GM23338 (cell line): ENCODE measurements at regions not wholly inside any gene's neighbourhood (a gene's known extent, or its start where the extent isn't known, plus 50 kb on each side); places are given as distances from the start of the nearest gene placed in this dataset.

Source experiments
- ATAC-seq: fragments of 200-7000 bp; cut with Tn5 transposase; 3 replicates; pipeline ENCODE4 v1.9.1; 2020
- DNase-seq: peaks from one replicate; pipeline ENCODE4 v3.0.0-alpha.2; 2015; ENCODE audit warnings: low spot score
- H2AFZ ChIP-seq: fragments of 200-600 bp; sonication (generic); 2 replicates; pipeline ENCODE4 v1.8.0; 2016; ENCODE audit warnings: antibody characterized with exemption, mild to moderate bottlenecking, moderate library complexity
- H3F3A ChIP-seq: fragments of 200-600 bp; sonication (generic); replicated peaks from 2 replicates; pipeline ENCODE4 v1.8.0; 2017; ENCODE audit warnings: antibody characterized with exemption, mixed run types, low read depth
- H3K27ac ChIP-seq: fragments of 200-600 bp; sonication (generic); 2 replicates; pipeline ENCODE4 v1.6.1; 2016; ENCODE audit warnings: low read depth
- H3K27me3 ChIP-seq: fragments of 200-600 bp; sonication (generic); 2 replicates; pipeline ENCODE4 v1.8.0; 2016; ENCODE audit warnings: mild to moderate bottlenecking, mixed run types, moderate library complexity; ENCODE audit not compliant: insufficient read depth
- H3K36me3 ChIP-seq: fragments of 200-600 bp; sonication (generic); 2 replicates; pipeline ENCODE4 v1.8.0; 2016; ENCODE audit warnings: mild to moderate bottlenecking; ENCODE audit not compliant: insufficient read depth
- H3K4me1 ChIP-seq: fragments of 200-600 bp; sonication (generic); 2 replicates; pipeline ENCODE4 v1.8.0; 2016; ENCODE audit warnings: mild to moderate bottlenecking, moderate library complexity; ENCODE audit not compliant: insufficient read depth
- H3K4me2 ChIP-seq: fragments of 200-600 bp; sonication (generic); 2 replicates; pipeline ENCODE4 v1.7.1; 2017; ENCODE audit warnings: mixed run types
- H3K4me3 ChIP-seq: fragments of 200-600 bp; sonication (generic); 2 replicates; pipeline ENCODE4 v1.6.1; 2016; ENCODE audit warnings: mixed run types
- H3K79me2 ChIP-seq: fragments of 200-600 bp; sonication (generic); replicated peaks from 2 replicates; pipeline ENCODE4 v1.8.0; 2017; ENCODE audit warnings: mild to moderate bottlenecking; ENCODE audit not compliant: insufficient read depth
- H3K9me2 ChIP-seq: fragments of 200-600 bp; sonication (generic); 2 replicates; pipeline ENCODE4 v1.8.0; 2017; ENCODE audit not compliant: insufficient read depth
- H4K20me1 ChIP-seq: fragments of 200-600 bp; sonication (generic); replicated peaks from 2 replicates; pipeline ENCODE4 v1.8.0; 2017; ENCODE audit warnings: mild to moderate bottlenecking; ENCODE audit not compliant: insufficient read depth
- H3K27ac Mint-ChIP-seq: 2 replicates; pipeline ENCODE4 v1.8.0; 2020; ENCODE audit warnings: inconsistent platforms, mild to moderate bottlenecking, moderate library complexity, mixed read lengths
- H3K27me3 Mint-ChIP-seq: 3 replicates; pipeline ENCODE4 v1.8.0; 2022; ENCODE audit warnings: low read depth, mild to moderate bottlenecking, moderate library complexity, mixed read lengths, inconsistent platforms; ENCODE audit not compliant: insufficient read depth, poor library complexity
- H3K36me3 Mint-ChIP-seq: 3 replicates; pipeline ENCODE4 v1.8.0; 2021; ENCODE audit warnings: low read depth, mild to moderate bottlenecking, inconsistent platforms, moderate library complexity, mixed read lengths
- H3K4me1 Mint-ChIP-seq: 3 replicates; pipeline ENCODE4 v1.8.0; 2020; ENCODE audit warnings: mild to moderate bottlenecking, inconsistent platforms, mixed read lengths
- H3K4me3 Mint-ChIP-seq: 3 replicates; pipeline ENCODE4 v1.8.0; 2021; ENCODE audit warnings: moderate library complexity, mild to moderate bottlenecking, inconsistent platforms, mixed read lengths
- H3K9me3 Mint-ChIP-seq: 3 replicates; pipeline ENCODE4 v1.8.0; 2020; ENCODE audit warnings: moderate library complexity, mild to moderate bottlenecking, inconsistent platforms, mixed read lengths
- CTCF ChIP-seq, 2 experiments: fragments of 200-600 bp in 1 of 2; sonication (generic) in 1 of 2; conservative IDR thresholded peaks; 2 replicates each; pipeline versions ENCODE4 v1.5.1 to v1.6.1; 2016 to 2017; ENCODE audit warnings: antibody characterized with exemption in 2 of 2, low read depth in 2 of 2, mild to moderate bottlenecking in 2 of 2, moderate library complexity in 1 of 2
- EZH2 ChIP-seq: fragments of 200-600 bp; sonication (generic); IDR thresholded peaks from one replicate; pipeline ENCODE4 v1.8.0; 2017; ENCODE audit warnings: antibody characterized with exemption, mild to moderate bottlenecking, low read depth; ENCODE audit not compliant: unreplicated experiment
- JUNB ChIP-seq: IDR thresholded peaks from one replicate; pipeline ENCODE4 v1.6.1; 2016; ENCODE audit warnings: antibody characterized with exemption; ENCODE audit not compliant: unreplicated experiment
- POLR2AphosphoS5 ChIP-seq: IDR thresholded peaks from 2 replicates; pipeline ENCODE4 v1.6.1; 2016; ENCODE audit warnings: antibody characterized with exemption, low read depth
- REST ChIP-seq: IDR thresholded peaks from one replicate; pipeline ENCODE4 v1.6.1; 2018; ENCODE audit warnings: antibody characterized with exemption; ENCODE audit not compliant: unreplicated experiment
- ZNF462 ChIP-seq: fragments of 250-450 bp; sonication (Bioruptor Pico); IDR thresholded peaks from 2 replicates; pipeline ENCODE4 v1.5.0; 2020; ENCODE audit warnings: mild to moderate bottlenecking, moderate library complexity

- Histone ChIP-seq H3K27me3 (no peaks in the 10 kb centered on the region), H3K9me2 (no peaks in the 10 kb centered on the region; the same call in 1 of the 2 replicates), H3K4me3 (no peak overlapping the region), H3K36me3 (no peaks in the 10 kb centered on the region), H4K20me1 (no peaks in the 10 kb centered on the region), H2AFZ (no peak overlapping the region), H3F3A (no peaks in the 10 kb centered on the region), H3K4me1 (no peaks in the 10 kb centered on the region), H3K4me2 (no peak overlapping the region), H3K79me2 (no peaks in the 10 kb centered on the region), H3K27ac (no peak overlapping the region)
- H3K4me3 Mint-ChIP-seq = no peak overlapping the region
- TF ChIP-seq CTCF (conservative IDR thresholded peaks at IDR 0.05; ENCODE audit: low read depth in 2 of 2) = no peak
- no peak for TF ChIP-seq JUNB
- no peak for TF ChIP-seq REST
- no peak for TF ChIP-seq POLR2AphosphoS5
- TF ChIP-seq EZH2 = no peak
- no peak overlapping the region for H3K27ac Mint-ChIP-seq
- no peaks in the 10 kb centered on the region for H3K36me3 Mint-ChIP-seq
- no peaks in the 10 kb centered on the region for H3K4me1 Mint-ChIP-seq
- no peak for DNase-seq
- H3K9me3 Mint-ChIP-seq = no peaks in the 10 kb centered on the region
- peaks cover 1% of the 10 kb centered on the region for H3K27me3 Mint-ChIP-seq
- no peak for ATAC-seq
Observed at GRCh38 chr2:19235308-19235707, 123.1 kb downstream of the OSR1 start.

GRCh38 chr2:19232312-19232711, 126.1 kb downstream of the OSR1 start:
- Histone ChIP-seq H3K27ac (no peak overlapping the region), H3K4me1 (peaks cover 17% of the 10 kb centered on the region), H3K27me3 (no peaks in the 10 kb centered on the region), H3K79me2 (no peaks in the 10 kb centered on the region), H2AFZ (no peak overlapping the region), H3F3A (no peaks in the 10 kb centered on the region), H3K36me3 (no peaks in the 10 kb centered on the region; the same call in 1 of the 2 replicates), H3K4me2 (no peak overlapping the region), H3K4me3 (no peak overlapping the region), H4K20me1 (no peaks in the 10 kb centered on the region), H3K9me2 (no peaks in the 10 kb centered on the region; the same call in 1 of the 2 replicates)
- ATAC-seq (no peak), DNase-seq (no peak)
- peaks cover 1% of the 10 kb centered on the region for H3K27me3 Mint-ChIP-seq
- no peak overlapping the region for H3K27ac Mint-ChIP-seq
- no peaks in the 10 kb centered on the region for H3K36me3 Mint-ChIP-seq
- peaks cover 20% of the 10 kb centered on the region for H3K4me1 Mint-ChIP-seq
- no peak overlapping the region for H3K4me3 Mint-ChIP-seq
- no peaks in the 10 kb centered on the region for H3K9me3 Mint-ChIP-seq
- no peak for TF ChIP-seq ZNF462 (CRISPR knock-in tag)
- TF ChIP-seq JUNB = no peak
- TF ChIP-seq REST = no peak
